GF-D8 (cell line): ENCODE measurements at regions not wholly inside any gene's neighbourhood (a gene's known extent, or its start where the extent isn't known, plus 50 kb on each side); places are given as distances from the start of the nearest gene placed in this dataset.

Experiments
- DNase-seq: peaks from one replicate; lab custom pipeline; 2025; lab: John Stamatoyannopoulos, UW

DNA sequence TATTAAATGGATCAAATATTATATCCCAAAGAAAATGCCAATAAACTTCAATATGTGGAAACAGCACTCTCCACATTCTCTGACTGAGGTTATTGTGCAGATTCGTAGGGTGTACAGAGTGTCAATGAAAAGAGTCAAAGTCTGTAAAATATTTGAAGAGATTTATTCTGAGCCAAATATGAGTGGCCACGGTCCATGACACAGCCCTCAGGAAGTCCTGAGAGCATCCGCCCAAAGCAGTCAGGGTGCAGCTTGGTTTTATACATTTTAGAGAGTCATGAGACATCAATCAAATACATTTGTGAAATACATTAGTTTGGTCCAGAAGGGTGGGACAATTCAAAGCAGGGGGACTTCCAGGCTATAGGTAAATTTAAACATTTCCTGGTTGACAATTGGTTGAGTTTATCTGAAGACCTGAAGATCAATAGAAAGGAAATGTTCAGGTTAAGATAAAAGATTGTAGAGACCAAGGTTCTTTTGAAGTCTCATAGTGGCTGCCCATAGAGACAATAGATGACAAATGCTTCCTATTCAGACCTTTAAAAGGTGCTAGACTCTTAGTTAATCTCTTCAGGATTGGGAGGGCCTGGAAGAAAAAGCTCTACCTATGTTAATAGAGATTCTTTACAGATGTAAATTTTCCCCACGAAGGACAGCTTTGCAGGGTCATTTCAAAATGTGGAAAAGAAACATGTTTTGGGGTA is 569.5 kb downstream of the MATN1 start:
- DNase-seq: no peak

DNA sequence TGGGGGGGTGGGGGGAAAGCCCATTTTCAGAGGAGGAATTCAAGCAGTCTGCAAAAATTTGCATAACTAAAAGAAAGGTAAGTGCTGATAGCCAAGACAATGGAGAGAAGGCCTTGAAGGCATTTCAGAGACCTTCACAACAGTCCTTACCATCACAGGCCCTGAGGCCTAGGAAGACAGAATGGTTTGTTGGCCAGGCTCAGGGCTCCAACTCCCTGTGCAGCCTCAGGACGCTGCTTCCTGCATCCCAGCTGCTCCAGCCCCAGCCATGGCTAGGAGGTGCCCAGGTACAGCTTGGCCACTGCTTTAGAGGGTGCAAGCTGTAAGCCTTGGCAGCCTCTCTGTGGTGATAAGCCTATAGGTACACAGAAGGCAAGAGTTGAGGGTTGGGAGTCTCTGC is 571.6 kb downstream of the MATN1 start:
- DNase-seq: no peak

DNA sequence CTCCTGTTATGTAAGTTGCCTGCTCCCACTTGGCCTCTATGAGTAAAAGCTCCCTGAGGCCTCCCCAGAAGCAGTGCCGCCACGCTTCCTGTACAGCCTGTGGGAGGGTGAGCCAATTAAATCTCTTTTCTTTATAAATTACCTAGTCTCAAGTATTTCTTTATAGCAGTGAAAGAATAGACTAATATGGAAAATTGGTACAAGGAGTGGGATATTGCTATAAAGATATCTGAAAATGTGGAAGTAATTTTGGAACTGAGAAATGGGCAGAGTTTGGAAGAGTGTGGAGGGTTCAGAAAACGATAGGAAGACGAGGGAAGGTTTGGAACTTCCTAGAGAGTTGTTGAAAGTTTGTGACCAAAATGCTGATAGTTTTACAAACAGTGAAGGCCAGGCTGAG is 572.3 kb downstream of the MATN1 start:
- no peak for DNase-seq

DNA sequence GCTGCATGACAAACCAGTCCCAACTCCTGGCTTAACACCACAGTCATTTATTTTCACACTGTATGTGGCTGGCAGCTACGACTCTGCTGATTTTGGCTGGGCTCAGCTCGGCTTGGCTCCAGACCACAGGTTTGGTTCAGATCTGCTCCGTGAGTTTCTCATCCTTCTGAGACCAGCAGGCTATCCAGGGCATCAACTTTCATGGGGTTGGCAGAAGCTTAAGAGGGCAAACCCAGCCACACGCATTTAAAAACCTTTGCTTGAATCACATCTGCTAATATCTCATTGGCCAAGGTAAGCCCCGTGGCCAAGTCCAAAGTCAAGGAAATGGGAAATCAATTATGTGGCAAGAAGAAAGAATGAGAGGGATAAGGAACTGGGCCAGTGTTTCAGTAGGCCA is 574.2 kb downstream of the MATN1 start:
- DNase-seq: no peak

DNA sequence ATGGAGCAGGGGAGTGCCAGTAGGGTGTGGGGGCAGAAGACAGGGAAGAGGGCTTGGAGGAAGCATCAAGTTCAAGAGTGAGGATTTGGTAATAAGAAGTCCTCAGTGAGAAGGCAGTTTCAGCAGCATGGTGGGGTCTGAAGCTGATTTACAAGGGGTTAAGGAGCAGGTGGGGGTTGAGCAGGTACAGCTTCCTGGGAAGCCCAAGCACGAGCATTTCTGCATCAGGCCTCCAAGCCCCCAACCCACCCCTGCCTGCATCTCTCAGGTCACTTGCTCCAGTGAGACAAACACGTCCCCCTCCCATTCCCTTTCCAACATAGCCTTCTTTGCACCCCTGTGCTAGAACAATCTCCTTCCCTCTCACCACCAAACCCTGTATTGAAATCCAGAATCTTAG is 574.7 kb downstream of the MATN1 start:
- DNase-seq: no peak

DNA sequence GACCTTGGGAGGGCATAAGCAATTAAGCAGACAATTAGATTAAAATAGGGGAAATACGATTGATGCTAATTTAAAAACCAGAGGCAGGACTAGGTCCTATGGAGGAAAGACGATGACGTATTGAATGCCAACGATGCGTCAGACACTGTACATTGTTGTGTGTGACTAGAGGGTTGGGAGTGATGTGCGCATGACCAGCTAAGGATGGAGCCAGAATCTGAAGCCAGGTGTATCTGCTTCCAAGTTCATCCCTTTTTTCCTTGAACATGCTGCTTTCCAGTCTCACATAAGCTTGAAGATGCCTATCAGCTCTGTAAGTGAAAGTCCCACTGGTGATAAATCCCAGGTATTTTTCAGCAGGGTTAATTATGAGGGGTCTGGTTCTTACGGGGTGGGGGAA is 576.2 kb downstream of the MATN1 start:
- no peak for DNase-seq

DNA sequence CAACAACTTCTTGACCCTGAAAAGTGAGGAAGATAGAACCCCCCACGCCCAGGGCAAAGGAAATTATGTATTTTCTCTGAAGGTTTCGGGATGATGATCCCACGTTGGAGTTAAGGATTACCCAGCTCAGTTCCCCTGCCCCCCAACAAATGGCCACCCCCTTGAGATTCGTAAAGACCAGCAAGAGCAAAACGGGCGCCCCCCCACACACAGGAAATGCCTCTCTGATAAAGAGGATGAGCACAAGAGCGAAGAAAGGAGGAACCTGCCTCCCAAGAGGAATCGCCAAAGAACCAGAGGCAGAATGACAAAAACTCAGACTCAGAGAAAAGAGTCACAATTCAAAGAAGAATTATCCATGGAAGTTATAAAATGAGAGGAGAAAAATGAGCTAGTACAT is 576.9 kb downstream of the MATN1 start:
- DNase-seq: no peak

DNA sequence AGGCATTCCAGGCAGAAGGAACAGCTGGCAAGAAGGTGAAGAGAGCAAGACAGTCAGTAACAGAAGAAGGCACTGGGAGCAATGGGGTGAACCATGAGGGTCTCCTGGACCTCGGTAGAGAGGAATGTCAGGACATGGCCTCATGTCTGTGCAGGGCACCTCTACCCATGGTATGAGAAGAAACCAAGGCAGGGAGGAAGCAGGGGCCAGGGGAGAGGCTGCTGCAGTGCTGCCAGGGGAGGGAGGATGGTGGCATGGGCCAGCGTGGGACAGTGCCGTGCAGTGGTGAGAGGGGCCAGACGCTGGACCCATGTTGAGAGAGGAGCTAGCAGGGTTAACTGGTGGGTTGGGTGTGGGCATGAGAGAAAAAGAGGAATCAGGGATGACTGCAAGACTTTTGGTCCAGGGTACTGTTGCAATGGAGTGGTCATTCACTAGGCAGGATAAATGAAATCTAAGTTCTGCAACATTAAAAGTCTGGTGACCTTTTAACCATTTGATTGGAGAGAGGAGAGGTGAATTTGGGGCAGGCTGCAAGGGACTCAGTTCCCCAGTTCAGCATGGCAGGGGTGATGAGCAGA is 577.6 kb downstream of the MATN1 start:
- DNase-seq: no peak

DNA sequence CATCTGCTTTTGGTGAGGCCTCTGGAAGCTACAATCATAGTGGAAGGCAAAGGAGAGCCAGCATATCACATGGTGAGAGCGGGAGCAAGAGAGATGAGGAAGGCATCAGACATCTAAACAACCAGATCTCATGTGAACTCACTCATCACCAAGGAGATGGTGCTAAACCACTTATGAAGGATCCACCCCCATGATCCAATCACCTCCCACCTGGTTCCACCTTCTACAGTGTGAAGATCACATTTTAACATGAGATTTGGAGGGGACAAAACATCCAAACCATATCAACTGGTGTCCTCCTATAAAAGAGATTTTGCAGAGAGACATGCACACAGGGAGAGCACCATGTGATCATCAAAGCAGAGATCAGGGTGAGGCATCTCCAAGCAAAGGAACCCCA is 578.6 kb downstream of the MATN1 start:
- no peak for DNase-seq

DNA sequence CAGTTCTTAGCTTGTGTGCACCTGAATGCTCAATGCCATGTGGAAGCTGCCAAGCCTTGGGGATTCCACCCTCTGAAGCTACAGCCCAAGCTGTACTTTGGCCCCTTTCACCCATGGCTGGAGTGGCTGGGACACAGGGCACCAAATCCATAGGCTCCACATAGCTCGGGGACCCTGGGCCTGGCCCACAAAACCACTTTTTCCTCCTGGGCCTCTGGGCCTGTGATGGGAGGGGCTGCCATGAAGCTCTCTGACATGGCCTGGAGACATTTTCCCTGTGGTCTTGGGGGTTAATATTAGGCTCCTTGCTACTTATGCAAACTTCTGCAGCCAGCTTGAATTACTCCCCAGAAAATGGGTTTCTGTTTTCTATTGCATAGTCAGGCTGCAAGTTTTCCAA is 579.9 kb downstream of the MATN1 start:
- no peak for DNase-seq

DNA sequence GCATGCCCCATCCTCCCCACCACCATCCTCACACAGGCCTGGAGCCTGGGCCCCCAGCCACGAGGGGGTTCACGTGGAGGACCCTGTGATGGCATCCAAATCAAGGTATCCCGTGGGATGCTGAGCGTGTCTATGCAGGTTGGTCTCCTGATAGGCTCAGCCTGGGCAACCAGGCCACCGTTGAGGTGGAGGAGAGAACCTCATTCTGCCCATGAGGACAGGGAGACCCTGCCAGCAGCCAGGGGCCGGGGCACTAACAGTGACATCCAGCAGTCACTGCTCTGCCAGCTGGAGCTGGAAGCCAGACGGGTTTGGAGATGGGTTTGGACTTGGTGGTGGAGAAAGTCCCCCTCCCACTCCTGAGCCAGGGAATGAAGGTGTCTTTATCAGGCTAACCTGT is 582.8 kb downstream of the MATN1 start:
- DNase-seq: no peak

DNA sequence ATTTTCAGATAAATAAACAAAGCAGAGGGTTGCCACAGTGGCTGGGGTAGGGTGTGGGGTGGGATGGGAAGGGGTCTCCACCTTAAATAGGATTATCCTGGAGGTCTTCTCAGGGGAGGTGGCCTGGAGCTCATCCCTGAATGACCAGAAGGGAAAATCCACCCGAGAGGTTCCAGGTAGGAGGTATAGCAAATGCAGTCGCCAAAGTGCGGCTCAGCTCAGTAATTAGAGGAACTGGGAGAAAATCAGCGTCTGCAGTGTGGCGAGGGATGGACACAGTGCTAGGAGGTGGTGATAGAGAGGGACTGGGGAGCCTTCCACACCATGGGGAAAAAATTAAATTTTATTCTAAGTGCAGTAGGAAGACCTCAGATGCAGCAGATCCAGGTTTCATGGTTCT is 584.5 kb downstream of the MATN1 start:
- no peak for DNase-seq

DNA sequence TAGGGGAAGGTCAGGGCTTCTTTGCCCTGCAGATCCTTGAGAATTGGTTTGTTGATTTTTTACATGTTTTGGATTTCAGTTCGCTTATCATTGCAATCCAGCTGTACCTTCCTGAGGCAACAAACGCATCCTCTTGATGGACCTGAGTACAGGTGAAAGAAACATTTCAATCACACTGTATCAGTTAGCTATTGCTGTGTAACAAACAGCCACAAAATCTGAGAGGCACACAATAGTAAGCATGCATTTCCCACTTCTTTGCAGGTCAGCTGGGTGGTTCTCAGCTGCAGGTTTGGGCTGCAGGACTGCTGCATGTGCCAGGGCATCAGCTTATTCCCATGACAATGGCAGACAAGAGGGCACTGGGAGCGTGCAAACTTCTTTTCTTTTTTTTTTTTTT is 586.4 kb downstream of the MATN1 start:
- no peak for DNase-seq

DNA sequence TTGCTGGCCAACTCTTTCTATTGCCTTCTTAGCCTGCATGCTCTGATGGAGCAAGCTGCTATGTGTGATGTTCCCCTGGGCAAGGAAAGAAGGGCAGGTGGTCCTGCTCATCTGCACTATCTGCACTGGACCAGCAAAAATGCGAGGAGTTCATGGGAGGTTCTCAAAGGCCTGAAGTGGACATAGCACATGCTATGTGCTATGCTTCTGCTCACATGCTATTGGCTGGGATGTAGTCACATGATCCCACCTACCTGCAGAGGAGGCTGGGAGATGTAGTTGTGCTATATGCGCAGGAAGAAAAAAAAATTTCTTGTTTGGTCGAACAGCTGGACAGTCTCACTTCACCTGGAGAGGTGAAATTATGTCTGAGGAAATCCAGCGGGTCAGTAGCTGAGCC is 587.7 kb downstream of the MATN1 start:
- DNase-seq: no peak

DNA sequence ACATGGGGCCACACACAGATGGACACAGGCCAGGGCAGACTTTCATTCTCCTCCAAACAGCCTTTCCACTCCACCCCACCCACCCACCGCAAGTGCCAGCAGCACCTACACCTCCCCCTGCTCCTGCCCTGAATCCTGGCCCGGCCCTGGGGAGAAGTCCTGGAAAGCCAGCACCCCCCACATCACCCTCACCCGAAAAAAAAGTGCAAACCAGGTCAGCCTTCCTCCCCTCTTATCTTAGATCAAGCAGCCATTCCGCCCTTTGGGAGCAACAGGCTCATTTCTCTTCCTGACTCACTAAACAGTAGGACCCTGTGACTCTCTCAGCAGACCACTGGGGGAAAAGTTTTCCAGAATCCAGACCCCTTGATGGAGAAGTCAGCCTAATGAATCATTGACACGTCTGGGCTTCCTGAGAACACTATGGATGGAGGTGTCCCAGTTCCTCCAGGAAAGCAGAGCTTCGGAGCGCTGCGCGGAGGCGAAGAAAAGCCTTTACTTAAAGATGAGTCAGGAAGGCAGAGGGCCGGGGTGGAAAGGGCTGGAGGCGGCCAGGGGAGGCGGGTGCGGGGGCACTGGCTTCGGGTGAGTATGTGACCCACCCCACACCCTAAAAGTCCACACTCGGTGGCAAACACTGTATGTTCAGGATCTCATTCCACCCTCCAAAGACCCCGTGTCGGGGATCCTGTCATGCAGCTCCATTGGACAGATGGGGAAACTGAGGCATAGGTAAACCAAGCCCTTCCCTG is 588.7 kb downstream of the MATN1 start:
- no peak for DNase-seq

DNA sequence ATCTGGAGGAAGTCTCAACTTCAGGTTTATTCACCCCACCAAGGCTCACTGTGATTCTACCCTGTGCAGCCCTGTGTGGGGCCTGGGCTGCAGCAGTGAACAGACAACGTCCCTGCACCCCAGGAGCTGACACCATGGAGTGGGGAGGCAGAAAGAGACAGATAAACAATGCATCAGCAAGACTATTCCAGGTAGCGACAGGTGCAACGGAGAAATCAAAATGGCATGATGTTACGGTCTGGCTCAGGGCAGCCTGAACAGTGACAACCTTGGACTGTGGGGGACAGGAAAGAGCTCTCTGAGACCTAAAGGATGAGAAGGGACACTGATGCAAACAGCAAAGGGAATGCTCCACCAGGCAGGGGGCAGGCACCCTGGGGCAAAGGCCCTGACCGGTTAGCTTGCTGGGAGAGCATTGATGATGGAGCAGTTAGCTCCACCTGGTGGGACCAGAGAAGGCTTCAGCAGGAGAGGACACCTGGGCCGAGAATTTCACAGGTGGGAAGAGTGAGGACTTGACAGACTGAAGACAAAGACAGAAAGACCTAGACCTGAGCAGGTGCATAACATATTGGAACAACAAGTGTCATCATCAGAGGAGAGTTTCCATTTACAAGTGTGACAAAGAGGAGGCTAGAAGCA is 589.9 kb downstream of the MATN1 start:
- DNase-seq: no peak

DNA sequence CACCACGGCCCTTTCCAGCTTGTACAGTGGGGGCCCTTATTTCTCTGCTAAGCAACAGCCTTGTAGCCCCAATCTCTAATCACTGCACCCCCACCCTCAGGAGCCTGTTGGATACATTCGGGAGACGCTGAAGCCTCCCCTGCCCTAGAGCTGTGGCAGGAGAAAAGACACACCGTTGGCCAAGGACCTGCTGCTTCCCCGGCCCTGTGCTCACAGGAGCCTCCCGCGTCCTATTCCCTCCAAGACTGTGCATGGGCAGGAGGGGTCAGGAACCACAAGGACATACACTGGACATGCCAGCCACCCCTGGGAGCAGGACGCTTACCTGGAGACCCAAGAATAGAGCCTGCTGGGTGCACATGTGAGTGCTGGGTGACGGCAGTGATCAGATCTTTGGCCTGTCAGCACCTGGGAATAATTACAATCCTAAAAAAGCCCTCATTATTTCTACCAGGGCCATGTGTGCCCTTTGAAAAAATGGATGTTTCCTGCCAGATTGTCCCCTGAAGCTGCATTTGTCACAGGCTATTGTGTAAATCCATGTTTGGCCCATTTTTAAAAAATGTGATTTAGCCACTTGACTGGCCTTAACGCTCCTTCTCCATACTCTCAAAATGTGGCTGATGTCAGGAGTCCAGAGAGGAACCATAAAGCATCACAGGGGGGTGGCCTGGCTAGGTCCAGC is 590.6 kb downstream of the MATN1 start:
- no peak for DNase-seq

DNA sequence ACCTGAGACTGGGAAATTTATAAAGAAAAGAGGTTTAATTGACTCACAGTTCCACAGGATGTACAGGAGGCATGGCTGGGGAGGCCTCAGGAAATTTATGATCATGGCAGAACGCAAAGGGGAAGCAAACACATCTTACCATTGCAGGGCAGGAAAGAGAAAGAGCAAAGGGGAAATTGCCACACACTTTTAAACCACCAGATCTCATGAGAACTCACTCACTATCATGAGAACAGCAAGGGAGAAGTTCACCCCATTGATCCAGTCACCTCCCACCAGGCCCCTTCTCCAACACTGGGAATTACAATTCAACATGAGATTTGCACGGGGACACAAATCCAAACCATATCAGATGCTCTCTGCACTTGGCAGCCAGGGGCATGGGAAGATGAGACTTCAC is 592.8 kb downstream of the MATN1 start:
- peak; percentile 79 for DNase-seq

DNA sequence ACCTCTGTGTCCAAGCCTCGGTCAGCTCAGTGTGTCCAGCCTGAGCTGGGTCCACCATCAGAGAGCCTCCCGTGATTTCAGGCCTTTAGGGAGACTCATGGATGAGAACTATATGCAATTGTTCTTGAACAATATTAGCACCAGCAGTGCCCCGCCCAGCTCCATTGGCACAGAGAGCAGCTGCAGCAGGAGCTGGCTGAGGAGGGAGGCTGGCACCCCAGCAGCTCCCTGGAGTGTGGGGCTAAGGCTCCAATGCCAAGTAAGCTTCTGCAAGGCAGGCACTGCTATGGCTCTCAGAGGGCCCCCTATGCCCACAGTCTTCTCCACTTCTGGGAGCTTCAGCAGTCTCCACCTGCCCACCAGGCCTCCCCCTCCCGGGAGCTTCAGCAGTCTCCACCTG is 593.3 kb downstream of the MATN1 start:
- DNase-seq: no peak

DNA sequence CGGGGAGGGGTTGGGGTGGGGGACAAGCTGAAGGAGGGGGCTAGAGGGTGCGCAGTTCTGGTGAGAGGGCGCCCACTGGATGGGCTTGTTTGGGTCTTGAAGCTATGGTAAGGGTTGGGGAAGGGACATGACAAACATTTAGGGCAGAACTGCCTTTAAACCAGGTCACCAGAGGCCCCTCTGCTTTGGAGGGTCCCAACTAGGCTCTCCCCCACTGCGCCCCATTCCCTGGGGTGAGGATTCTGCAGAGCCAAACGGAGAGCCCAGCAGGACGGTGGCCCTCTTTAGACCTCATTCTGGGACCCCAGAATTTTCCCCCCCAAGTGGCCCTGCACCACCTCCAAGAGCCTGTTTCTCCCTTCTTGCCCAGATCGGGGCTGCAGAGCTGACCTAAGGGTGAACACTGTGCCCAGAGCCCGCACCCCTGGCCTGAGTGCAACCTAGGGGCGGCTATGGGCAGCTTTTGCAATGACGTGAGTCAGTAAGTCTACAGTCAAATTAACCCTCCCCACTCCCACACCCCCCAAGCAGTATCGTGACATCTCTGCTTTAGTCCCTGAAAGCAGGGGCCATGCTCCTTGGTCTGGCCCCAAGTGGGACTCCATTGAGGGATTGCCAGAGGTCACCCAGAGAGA is 593.8 kb downstream of the MATN1 start:
- no peak for DNase-seq

DNA sequence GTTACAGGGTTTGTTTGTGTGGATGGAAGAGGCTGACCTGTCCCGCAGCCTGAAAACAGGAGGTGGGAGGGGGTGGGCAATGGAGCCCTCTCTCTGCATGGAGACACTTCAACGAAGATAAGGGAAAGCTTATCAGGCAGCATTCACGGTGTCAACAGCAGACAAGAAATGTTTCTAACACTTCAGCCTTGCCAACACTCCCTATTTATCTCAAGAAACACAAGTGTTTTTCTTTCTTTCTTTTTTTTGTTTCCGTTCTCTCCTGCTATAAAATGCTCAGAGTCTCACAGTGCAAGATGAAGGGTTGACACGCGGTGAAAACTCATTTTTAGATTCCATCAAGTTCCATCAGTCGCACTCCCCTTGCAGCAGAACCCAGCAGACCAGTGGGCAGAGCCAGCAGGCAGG is 594.4 kb downstream of the MATN1 start:
- DNase-seq: no peak

DNA sequence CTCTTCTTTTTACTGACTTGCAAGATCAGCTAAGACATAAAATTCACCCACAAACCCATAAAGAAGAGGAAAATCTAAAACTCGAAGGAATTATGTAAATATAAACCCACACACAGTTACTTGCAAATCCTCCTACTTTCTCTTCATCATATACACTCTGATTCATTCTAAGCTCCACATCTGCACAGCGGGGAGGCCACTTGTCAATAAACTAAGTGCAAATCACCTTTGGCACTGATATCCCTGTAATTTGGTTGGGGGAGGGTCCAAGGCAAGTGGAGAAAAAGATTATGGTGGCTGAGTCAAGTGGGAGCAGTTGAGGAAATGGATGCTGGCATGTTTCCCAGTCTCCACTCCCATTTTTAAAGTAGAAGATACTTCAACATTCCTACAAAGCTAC is 596.5 kb downstream of the MATN1 start:
- DNase-seq: no peak
